ENCODE measurements at regions not wholly inside any gene's neighbourhood (a gene's known extent, or its start where the extent isn't known, plus 50 kb on each side); places are given as distances from the start of the nearest gene placed in this dataset.

GRCh38 chr6:21750575-21750974 is 157.0 kb downstream of the SOX4 start:
- TF ChIP-seq RAD21 (conservative IDR thresholded peaks at IDR 0.05 in 1 of 2, IDR thresholded peaks at IDR 0.05 in 1 of 2) = no peak
- TF ChIP-seq JUNB (IDR thresholded peaks at IDR 0.05) = no peak
- TF ChIP-seq POLR2A (IDR thresholded peaks at IDR 0.05; ENCODE audit: low read length) = no peak
- no peak for TF ChIP-seq KDM5A (IDR thresholded peaks at IDR 0.05)
- TF ChIP-seq EP300 (IDR thresholded peaks at IDR 0.05) = no peak
- TF ChIP-seq, protein P1, sequence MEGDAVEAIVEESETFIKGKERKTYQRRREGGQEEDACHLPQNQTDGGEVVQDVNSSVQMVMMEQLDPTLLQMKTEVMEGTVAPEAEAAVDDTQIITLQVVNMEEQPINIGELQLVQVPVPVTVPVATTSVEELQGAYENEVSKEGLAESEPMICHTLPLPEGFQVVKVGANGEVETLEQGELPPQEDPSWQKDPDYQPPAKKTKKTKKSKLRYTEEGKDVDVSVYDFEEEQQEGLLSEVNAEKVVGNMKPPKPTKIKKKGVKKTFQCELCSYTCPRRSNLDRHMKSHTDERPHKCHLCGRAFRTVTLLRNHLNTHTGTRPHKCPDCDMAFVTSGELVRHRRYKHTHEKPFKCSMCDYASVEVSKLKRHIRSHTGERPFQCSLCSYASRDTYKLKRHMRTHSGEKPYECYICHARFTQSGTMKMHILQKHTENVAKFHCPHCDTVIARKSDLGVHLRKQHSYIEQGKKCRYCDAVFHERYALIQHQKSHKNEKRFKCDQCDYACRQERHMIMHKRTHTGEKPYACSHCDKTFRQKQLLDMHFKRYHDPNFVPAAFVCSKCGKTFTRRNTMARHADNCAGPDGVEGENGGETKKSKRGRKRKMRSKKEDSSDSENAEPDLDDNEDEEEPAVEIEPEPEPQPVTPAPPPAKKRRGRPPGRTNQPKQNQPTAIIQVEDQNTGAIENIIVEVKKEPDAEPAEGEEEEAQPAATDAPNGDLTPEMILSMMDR (IDR thresholded peaks at IDR 0.05) = no peak
- TF ChIP-seq RFX5 (IDR thresholded peaks at IDR 0.05) = no peak
- TF ChIP-seq, protein P2, sequence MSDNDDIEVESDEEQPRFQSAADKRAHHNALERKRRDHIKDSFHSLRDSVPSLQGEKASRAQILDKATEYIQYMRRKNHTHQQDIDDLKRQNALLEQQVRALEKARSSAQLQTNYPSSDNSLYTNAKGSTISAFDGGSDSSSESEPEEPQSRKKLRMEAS (IDR thresholded peaks at IDR 0.05) = no peak

Data from A549 (cell line).